Stimulated activated CD8-positive, alpha-beta memory T cell treated with anti-CD3 and anti-CD28 coated beads, Interleukin-2, amount 100 ng/mL, for 48 hours (primary cell): ENCODE measurements at regions not wholly inside any gene's neighbourhood (a gene's known extent, or its start where the extent isn't known, plus 50 kb on each side); places are given as distances from the start of the nearest gene placed in this dataset.

Experiments
- DNase-seq, 2 donors: peaks; one replicate each; pipeline ENCODE4 v3.0.0-alpha.2; 2020; ENCODE audit warnings: low read depth in 2 of 2

DNA sequence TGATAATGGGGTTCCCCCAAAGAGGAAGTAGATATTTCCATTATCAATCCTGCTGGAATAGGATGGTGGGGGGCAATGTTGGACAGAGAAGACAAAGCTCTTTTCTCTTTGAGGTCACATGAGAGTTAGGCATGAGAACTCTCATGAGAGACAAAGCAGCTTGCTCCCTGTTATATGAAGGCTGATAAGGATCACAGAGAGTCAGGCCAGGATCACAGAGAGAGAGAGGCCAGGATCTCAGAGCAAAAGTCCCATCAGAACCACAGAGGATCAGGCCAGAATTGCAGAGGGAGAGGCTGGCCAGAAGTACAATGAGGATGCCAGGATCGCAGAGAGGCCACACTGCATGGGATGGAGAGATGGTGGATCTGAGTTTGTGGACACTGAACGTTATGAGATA is 457.1 kb downstream of the LPIN1 start:
- no peak for DNase-seq

DNA sequence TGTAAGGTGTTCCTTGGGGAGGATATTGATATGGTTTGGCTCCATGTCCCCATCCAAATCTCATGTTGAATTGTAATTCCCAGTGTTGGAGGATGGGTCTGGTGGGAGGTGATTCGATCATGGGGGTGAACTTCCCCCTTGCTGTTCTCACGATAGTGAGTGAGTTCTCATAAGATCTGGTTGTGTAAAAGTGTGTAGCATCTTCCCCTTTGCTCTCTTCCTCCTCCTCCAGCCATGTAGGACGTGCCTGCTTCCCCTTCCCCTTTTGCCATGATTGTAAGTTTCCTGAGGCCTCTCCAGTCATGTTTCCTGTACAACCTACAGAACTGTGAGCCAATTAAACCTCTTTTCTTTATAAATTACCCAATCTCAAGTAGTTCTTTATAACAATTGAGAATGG is 458.7 kb downstream of the LPIN1 start:
- no peak for DNase-seq

DNA sequence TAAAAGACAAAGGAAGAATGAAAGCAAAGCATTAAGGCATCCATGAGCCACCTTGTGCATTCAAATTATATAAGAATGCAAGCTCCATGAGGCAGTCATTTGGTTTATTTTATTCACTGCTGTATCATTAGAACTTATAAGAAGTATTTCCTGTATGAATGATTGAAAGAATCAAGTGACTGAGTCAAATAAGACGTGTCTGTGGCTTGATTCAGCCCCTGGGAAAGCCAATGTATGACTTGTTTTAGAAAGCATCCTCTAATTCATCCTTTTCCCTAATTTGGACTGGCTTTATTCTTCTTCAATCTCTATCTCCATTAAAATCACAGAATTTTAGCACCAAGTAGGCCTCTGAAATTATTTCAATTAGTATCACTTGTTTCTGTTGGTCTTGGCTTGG is 461.1 kb downstream of the LPIN1 start:
- DNase-seq, result no peak

DNA sequence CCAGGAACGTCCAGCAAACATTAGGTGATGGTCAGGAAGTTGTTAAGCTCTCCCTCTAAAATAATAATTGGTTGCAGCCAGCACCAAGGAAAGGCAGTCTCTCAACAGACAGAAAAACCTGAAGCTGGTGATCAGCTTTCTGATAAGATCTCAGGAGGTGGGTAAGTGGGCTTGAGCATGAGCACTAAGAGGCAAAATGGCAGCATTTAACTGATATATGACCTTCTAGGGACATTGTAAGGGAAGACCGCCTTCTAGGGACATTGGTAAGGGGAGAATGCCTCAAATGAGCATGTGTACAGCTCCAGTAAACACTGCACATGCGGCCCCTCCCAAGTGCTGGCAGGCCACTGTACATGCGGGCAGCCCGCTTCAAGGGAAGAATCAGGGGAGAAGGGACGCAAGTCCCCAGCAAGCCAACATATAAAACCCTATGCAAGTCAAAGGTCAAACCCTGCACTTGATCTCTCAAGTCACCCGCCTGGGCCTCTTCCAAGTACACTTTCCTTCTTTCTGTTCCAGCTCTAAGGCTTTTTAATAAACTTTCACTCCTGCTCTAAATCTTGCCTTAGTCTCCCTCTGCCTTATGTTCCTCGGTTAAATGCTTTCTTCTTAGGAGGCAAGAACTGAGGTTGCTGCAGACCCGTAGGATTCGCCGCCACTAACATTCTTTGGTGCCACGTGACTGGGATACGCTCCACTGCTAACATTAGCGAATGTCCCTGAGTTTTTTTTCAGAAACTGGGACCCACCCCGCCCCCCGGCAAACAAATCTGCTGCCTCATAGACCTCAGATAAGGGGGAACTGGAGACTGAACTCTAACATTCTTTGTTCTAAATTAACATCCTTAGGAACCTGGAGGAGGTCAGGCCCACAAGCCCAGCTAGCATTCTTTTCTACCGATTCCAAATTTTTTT is 463.8 kb downstream of the LPIN1 start:
- DNase-seq, result no peak

DNA sequence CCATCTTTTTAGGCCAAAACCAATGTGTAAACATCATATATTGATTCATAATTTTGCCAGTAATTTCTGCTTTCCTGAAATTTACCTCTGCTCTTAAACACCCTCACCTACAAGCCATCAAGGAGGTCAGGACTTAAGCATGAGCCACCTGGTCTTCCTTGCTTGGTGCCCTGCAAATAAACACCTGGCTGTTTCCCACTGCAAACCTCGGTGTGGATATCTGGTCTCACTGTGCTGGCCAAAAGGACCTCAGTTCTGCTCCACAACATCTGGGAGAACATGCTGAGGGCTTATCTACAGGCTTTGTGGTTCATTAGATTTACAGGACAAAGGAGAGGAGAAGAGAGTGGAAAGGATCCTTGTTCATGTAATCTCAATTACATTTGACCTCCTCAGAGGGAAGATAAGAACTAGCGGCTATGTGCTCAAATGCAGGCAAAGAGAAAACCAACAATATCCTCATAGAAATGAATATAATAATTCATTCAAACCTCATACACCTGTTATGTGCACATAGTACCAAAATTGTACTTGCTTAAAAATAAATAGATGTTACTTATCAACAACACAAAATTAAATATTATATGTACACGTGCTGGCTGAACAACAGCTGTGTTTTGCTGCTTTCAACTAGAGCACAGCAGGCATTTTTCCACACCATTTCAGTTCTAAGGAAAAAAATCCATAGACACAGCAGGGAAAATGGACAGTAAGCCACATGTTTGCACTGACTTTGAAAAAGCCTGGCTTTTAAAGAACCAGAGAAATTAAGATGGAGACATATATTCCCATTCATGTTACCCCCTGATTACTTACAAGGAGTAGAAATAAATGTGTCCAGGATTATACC is 465.1 kb downstream of the LPIN1 start:
- DNase-seq, result no peak

DNA sequence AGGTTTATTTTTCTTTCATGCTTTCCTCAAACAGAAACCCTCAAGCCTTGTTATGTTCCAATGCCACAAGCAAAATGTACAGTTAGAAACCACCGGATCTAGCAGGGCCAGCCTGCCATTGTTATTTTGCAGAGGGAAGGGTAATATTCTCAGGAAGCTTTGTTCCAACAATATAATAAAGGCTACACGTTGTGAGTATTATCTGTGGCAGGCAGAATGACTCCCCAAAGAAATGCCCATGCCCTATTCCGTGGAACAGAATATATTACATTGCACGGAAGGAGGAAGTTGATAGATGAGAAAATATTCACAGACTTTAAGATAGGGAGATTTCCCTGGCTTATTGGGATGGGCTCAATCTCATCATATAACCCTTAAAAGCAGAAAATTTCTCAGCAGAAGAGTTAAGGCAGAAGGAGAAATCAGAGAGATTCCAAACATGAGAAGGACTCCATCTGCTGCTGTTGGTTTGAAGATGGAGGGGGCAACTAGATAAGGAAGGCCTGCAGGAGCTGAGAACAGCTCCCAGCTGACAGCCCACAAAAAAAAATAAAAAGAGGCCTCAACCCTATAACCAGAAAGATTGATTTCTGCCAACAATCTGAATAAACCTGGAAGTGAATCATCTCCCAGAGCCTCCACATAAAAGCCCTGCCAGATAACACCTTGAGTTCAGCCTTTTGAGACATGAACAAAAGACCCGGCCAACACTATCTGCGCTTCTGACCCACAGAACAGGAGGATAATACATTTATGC is 466.6 kb downstream of the LPIN1 start:
- no peak for DNase-seq

DNA sequence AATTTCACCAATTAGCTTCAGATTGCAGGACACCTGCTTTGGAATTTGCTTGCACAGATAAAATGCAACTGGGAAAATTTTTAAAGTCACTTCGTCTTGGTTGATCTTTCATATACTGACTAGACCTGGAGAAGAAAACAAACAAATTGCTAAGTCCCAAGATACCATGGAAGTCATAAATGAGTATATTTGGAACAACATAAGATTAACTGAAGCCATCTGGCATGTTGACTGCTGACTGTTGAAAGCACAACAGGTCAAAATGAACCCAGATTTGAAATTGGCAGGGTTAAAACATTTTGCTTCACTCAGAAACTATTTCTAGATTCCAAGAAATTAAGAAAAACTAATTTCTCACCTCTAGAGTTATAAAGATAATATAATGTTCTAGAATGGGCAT is 470.7 kb downstream of the LPIN1 start:
- no peak for DNase-seq

DNA sequence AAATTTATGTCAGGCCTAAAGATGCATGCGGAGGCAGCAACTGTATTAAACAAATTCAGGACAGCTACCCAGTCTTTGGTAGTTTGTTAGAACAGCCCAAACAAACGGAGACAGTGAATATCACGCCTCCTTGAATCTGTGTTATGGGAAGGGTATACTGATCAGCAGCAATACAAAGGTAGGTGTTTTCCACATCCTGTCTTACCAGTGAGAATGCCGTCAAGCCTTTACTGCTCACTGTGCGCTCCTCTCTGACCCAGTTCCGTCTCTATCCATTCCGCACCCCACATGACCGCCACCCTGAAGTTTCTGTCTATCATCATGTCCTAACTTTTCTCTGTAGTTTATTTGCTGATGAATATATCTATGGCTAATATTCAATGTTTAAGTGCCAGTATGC is 473.3 kb downstream of the LPIN1 start:
- no peak for DNase-seq

DNA sequence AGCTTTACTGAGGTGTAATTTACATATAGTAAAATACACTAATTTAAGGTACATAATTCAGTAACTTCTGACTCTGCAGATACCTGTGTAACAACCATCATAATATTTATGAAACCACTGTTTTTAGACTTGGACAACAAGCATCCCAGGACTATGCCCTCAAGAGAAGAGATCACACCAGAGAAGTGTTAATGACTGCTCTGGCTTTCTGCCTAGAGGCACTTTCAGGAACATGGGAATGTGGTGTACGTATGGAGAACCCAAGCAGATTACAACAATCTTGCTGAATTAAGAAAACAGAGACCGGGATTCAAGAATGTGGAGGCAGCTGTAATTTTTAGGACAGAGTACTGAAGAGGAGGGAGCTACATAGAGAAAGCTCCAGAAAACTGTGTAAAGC is 475.2 kb downstream of the LPIN1 start:
- DNase-seq, result no peak

DNA sequence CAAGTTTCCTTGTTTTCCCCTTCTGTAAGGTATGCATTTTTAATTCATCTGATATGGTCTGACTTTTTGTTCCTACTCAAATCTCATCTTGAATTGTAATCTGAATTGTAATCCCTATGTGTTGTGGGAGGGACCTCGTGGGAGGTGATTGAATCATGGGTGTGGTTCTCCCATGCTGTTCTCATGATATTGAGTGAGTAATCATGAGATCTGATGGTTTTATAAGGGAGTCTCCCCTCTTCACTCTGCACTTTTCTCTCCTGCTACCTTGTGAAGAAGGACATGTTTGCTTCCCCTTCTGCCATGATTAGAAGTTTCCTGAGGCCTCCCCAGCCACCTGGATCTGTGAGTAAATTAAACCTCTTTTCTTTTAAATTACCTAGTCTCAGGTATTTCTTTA is 476.1 kb downstream of the LPIN1 start:
- no peak for DNase-seq

DNA sequence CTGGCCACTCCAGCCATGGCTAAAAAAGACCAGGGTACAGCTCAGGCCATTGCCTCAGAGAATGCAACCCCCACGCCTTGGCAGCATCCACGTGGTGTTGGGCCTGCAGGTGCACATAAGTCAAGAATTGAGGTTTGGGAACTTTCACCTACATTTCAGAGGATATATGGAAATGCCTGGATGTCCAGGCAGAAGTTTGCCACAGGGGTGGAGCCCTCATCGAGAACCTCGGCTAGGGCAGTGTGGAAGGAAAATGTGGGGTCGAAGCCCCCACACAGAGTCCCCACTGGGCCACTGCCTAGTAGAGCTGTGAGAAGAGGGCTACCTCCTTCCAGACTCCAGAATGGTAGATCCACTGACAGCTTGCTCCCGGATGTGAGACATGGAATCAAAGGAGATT is 477.3 kb downstream of the LPIN1 start:
- DNase-seq, result no peak

DNA sequence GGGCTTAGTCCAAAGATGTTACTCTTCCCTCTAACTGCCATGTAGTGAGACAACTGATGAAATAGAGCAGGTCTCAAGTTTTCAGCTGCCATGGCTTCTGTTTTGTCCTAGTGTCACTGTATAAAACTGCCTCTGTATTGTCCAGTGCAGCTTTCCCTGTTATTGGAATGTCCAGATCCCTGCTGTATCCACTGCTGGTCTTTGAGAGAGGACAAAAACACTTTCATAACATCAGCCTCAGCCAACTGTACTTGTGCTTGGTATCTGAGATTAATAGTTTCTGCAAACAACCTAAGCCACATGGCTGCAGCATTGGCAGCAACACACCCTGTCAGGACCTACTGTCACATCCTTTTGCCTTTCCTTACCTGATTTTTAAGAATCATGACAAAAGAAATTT is 480.2 kb downstream of the LPIN1 start:
- no peak for DNase-seq

DNA sequence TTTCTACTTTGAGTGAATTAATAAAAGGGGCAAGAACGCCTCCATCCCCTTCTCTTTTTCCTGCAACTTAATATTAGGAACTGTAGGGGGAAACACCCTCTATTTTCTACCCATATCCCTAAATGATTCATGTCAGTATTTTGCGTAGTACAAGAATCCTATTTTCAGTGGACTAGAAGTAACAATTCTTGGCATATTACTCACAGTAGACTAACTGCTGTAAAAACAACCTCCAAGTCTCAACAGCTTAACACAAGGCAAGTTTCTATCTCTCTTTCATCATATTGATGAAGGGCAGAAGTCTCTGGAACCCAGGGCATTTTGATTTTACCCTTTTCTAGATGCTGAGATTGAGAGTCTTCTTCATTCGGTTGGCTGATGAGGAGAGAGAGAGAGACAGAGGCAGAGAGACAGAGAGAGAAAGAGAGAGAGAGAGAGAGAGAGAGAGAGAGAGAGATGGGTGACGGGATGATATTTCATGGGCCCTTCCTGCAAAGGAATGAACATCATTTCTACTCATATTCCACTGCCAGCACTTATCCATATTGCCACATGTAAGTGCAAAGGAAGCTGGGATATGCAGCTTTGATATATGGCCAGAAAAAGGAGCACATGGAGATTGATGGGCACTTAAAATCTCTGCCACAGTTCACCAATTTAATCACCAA is 481.6 kb downstream of the LPIN1 start:
- DNase-seq, result no peak

DNA sequence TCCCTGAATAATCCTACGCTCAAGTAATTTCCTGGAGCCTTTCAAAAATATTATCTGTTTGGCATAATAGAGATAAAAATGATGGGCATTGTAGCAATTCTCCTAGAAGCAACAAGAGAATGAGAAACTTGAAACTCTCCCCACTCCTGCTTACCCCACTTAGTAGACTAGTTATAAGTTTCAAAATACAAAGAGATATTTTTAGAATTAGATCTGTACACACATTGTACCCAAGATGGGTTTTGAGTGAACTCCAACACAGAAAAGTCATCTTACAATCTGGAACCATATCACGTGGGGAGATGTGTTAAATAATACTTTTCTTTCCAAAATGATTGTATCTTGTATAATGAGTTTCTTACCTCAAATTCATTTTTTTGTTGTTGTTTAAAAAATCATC is 484.9 kb downstream of the LPIN1 start:
- no peak for DNase-seq

DNA sequence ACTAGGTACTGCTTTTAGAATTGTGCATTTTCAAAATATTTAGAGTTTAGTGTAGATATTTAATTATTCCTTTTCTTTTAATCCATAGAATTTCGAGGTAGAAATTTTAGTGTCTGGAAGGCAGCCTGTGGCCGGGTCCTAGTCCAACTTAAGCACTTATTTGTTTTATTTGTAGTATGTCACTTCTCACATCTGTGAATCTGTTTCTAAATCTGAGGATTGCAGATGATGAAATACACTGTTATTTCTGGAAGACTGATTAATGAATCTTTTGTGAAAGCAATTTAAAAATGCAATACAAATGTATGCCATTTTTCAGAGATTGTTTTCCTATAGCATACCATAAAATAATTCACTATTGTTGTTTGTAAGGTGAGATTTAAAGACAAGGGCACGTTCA is 483.9 kb upstream of the TRIB2 start:
- DNase-seq, result no peak

DNA sequence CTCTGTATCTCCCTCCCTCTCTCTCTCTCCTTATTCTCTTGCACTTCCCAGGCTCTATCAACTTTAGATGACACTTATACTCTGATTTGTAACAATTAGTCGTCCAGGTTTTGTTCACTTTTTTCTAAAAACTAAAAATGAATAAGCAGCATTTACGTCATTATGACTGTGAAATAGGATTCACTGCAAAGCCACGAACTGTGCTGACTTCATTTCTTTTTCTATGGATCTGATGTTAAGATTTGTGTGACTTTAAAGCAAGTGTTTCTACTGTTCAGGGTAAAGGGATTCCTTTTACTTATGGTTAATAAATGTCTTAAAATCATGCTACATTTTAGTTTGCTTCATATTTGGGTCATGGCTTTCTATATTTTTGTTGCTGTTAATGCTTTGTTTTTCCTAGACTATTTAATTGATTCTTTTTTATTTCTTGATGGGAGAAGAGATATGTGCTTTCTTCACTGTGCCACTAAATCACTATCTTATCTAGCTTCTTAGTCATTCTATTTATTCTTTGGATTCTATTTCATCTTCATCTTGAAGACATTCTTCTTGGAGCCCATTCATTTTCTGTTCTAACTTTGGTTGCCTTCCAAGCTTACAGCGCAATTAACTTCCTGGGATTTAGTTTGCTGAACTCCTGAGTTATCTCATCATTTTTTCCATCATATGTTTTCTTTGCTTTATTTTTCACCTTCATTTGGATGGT is 480.4 kb upstream of the TRIB2 start:
- no peak for DNase-seq

DNA sequence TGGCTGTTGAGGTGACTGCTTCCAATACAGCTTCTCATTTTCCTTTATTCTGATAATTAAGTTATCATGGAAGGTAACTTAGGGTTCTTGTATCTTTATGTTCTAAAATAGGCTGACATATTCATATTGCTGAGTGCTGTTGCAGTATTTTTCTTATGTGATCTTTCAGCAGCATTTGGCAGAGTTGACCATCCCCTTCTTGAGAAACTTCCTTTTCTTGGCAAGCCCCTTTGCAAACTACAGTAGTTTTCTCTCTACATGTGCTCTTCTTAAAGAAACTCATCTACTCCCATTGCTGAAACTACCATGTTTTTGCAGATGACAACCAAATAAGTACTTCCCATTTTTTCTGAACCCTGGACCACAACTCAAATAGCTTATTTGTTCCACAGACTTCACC is 476.5 kb upstream of the TRIB2 start:
- no peak for DNase-seq

DNA sequence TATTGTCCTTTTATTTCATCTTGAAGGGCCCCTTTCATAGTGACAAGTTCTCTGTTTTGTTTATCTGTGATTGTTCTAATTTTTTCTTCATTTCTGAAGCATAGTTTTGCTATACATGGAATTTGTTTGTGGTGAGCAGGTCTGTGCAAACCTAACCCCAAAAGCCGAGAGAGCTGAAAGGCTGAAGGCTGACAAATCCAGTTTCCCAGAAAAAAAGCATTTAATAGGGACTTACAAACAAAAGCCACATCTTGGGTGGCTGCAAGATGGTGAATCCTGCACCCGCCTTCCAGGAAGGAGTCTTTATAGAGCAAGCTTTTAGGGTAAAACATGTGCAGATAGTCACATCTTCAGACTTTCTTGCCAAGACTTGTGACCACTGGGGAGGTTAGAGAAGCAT is 473.4 kb upstream of the TRIB2 start:
- no peak for DNase-seq

DNA sequence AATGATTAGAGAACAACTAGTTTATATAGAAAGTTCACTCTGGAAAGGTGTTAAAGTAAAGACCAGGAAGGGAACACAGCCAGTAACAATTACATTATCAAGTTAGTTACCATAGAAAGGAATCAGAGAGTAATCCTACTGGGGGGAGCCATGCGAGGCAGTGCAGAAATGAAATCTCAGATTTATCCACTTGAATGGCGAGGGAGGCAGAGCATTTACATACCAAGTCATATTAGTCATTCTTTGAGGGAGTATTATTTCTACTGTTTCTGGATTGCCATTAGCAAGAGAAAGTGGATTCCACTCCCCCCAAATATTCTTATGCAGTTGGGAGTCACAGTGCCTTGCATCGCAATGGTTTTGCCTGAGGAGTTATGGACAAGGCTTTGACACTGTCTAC is 472.7 kb upstream of the TRIB2 start:
- DNase-seq, result no peak

DNA sequence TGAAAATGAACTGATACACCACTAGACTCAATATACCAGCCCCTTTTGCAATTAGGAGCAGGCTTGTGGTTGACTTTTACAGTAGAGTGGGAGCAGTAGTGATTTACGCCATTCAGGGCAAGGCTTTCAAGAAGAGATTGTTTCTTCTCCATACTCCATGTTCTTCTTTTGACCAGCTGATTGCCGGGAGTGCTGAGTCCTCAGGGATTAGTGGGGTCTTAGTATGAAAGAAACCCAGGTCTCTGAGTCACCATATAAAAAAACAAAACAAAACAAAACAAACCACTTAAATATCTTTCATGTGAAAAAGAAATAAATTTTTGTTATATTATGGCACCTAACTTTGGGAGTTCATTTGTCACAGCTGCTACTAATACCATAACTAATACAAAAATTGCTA is 465.6 kb upstream of the TRIB2 start:
- DNase-seq, result no peak

DNA sequence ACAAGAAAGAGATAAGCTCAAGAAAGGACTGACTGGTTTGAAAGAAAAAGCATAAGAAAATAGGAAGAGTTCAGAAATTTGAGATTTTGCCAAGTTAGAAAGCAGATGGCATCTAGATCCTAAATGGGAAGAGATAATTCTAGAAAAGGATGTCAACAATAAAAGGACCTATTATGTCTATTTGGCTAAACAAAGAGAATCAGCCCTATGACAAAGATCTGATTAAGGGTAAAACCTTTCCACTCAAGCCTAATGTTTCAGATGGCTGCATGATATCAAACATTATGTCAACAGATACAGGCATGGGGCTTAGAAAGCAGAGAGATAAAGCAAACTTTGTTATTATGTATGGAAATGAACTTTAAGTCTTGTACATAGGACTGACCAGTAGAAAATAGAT is 465.0 kb upstream of the TRIB2 start:
- DNase-seq, result no peak
